ENCODE measurements at regions not wholly inside any gene's neighbourhood (a gene's known extent, or its start where the extent isn't known, plus 50 kb on each side); places are given as distances from the start of the nearest gene placed in this dataset.

DNA sequence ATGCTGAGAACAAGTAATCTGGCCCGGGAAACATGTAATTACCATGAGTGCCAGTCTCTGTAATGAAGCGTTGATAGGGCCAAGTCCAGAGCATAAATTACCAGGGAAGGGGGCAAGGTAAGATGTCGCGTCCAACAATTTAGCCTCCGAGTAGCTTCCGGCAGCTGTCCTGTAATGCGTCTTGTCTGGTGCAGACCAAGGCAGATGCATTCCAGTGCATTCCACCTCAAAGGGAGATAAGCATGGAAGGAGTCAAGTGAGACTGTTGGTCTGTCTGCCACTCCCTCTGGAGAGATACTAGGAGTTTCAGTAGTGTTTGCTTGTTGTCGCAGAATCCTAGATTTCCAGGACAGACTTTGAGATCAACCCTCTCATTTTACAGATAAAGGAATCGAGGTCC, 218.3 kb downstream of the AACS start:
- no peaks in the 10 kb centered on the region for H3K27me3 ChIP-seq (ENCODE audit: insufficient read depth)
- no peak overlapping the region for H3K4me3 ChIP-seq
- H4K20me1 ChIP-seq (replicated peaks; ENCODE audit: insufficient read depth) = peaks cover 3% of the 10 kb centered on the region
- H3K27ac ChIP-seq (ENCODE audit: low read depth) = no peak overlapping the region
- H3K79me2 ChIP-seq (replicated peaks; ENCODE audit: insufficient read depth) = peaks cover 18% of the 10 kb centered on the region
- Mint-ChIP-seq H3K4me3 (no peak overlapping the region), H3K36me3 (ENCODE audit: low read depth) (peaks cover 35% of the 10 kb centered on the region), H3K27me3 (ENCODE audit: insufficient read depth, low read depth, poor library complexity) (peaks cover 9% of the 10 kb centered on the region), H3K27ac (no peak overlapping the region; the same call in 1 of the 2 replicates), H3K4me1 (peaks cover 43% of the 10 kb centered on the region), H3K9me3 (no peaks in the 10 kb centered on the region; the same call in 2 of the 3 replicates)
- H3K4me1 ChIP-seq (ENCODE audit: insufficient read depth) = peaks cover 9% of the 10 kb centered on the region
- no peak for ATAC-seq
- H3K4me2 ChIP-seq = no peak overlapping the region
- H3K36me3 ChIP-seq (ENCODE audit: insufficient read depth) = no peaks in the 10 kb centered on the region
- DNase-seq (ENCODE audit: low spot score) = no peak
- H3K9me2 ChIP-seq (ENCODE audit: insufficient read depth) = no peaks in the 10 kb centered on the region
- TF ChIP-seq, protein P1, sequence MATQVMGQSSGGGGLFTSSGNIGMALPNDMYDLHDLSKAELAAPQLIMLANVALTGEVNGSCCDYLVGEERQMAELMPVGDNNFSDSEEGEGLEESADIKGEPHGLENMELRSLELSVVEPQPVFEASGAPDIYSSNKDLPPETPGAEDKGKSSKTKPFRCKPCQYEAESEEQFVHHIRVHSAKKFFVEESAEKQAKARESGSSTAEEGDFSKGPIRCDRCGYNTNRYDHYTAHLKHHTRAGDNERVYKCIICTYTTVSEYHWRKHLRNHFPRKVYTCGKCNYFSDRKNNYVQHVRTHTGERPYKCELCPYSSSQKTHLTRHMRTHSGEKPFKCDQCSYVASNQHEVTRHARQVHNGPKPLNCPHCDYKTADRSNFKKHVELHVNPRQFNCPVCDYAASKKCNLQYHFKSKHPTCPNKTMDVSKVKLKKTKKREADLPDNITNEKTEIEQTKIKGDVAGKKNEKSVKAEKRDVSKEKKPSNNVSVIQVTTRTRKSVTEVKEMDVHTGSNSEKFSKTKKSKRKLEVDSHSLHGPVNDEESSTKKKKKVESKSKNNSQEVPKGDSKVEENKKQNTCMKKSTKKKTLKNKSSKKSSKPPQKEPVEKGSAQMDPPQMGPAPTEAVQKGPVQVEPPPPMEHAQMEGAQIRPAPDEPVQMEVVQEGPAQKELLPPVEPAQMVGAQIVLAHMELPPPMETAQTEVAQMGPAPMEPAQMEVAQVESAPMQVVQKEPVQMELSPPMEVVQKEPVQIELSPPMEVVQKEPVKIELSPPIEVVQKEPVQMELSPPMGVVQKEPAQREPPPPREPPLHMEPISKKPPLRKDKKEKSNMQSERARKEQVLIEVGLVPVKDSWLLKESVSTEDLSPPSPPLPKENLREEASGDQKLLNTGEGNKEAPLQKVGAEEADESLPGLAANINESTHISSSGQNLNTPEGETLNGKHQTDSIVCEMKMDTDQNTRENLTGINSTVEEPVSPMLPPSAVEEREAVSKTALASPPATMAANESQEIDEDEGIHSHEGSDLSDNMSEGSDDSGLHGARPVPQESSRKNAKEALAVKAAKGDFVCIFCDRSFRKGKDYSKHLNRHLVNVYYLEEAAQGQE (IDR thresholded peaks at IDR 0.05; ENCODE audit: unreplicated experiment) = no peak
- no peak for TF ChIP-seq NANOG (IDR thresholded peaks at IDR 0.05; ENCODE audit: borderline replicate concordance)
- no peak for TF ChIP-seq ZNF114 (CRISPR knock-in tag; IDR thresholded peaks at IDR 0.05)
- TF ChIP-seq, protein P2, sequence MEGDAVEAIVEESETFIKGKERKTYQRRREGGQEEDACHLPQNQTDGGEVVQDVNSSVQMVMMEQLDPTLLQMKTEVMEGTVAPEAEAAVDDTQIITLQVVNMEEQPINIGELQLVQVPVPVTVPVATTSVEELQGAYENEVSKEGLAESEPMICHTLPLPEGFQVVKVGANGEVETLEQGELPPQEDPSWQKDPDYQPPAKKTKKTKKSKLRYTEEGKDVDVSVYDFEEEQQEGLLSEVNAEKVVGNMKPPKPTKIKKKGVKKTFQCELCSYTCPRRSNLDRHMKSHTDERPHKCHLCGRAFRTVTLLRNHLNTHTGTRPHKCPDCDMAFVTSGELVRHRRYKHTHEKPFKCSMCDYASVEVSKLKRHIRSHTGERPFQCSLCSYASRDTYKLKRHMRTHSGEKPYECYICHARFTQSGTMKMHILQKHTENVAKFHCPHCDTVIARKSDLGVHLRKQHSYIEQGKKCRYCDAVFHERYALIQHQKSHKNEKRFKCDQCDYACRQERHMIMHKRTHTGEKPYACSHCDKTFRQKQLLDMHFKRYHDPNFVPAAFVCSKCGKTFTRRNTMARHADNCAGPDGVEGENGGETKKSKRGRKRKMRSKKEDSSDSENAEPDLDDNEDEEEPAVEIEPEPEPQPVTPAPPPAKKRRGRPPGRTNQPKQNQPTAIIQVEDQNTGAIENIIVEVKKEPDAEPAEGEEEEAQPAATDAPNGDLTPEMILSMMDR (conservative IDR thresholded peaks at IDR 0.05; ENCODE audit: low read depth in 2 of 2) = no peak
- TF ChIP-seq, protein P3, sequence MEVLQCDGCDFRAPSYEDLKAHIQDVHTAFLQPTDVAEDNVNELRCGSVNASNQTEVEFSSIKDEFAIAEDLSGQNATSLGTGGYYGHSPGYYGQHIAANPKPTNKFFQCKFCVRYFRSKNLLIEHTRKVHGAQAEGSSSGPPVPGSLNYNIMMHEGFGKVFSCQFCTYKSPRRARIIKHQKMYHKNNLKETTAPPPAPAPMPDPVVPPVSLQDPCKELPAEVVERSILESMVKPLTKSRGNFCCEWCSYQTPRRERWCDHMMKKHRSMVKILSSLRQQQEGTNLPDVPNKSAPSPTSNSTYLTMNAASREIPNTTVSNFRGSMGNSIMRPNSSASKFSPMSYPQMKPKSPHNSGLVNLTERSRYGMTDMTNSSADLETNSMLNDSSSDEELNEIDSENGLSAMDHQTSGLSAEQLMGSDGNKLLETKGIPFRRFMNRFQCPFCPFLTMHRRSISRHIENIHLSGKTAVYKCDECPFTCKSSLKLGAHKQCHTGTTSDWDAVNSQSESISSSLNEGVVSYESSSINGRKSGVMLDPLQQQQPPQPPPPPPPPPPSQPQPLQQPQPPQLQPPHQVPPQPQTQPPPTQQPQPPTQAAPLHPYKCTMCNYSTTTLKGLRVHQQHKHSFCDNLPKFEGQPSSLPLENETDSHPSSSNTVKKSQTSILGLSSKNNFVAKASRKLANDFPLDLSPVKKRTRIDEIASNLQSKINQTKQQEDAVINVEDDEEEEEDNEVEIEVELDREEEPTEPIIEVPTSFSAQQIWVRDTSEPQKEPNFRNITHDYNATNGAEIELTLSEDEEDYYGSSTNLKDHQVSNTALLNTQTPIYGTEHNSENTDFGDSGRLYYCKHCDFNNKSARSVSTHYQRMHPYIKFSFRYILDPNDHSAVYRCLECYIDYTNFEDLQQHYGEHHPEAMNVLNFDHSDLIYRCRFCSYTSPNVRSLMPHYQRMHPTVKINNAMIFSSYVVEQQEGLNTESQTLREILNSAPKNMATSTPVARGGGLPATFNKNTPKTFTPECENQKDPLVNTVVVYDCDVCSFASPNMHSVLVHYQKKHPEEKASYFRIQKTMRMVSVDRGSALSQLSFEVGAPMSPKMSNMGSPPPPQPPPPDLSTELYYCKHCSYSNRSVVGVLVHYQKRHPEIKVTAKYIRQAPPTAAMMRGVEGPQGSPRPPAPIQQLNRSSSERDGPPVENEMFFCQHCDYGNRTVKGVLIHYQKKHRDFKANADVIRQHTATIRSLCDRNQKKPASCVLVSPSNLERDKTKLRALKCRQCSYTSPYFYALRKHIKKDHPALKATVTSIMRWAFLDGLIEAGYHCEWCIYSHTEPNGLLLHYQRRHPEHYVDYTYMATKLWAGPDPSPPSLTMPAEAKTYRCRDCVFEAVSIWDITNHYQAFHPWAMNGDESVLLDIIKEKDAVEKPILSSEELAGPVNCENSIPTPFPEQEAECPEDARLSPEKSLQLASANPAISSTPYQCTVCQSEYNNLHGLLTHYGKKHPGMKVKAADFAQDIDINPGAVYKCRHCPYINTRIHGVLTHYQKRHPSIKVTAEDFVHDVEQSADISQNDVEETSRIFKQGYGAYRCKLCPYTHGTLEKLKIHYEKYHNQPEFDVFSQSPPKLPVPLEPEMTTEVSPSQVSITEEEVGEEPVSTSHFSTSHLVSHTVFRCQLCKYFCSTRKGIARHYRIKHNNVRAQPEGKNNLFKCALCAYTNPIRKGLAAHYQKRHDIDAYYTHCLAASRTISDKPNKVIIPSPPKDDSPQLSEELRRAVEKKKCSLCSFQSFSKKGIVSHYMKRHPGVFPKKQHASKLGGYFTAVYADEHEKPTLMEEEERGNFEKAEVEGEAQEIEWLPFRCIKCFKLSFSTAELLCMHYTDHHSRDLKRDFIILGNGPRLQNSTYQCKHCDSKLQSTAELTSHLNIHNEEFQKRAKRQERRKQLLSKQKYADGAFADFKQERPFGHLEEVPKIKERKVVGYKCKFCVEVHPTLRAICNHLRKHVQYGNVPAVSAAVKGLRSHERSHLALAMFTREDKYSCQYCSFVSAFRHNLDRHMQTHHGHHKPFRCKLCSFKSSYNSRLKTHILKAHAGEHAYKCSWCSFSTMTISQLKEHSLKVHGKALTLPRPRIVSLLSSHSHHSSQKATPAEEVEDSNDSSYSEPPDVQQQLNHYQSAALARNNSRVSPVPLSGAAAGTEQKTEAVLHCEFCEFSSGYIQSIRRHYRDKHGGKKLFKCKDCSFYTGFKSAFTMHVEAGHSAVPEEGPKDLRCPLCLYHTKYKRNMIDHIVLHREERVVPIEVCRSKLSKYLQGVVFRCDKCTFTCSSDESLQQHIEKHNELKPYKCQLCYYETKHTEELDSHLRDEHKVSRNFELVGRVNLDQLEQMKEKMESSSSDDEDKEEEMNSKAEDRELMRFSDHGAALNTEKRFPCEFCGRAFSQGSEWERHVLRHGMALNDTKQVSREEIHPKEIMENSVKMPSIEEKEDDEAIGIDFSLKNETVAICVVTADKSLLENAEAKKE (CRISPR knock-in tag; IDR thresholded peaks at IDR 0.05) = no peak
- no peak for TF ChIP-seq JUNB (IDR thresholded peaks at IDR 0.05; ENCODE audit: unreplicated experiment)
- TF ChIP-seq CREB1 (CRISPR knock-in tag; IDR thresholded peaks at IDR 0.05; ENCODE audit: low read depth) = no peak
- TF ChIP-seq STAT1 (IDR thresholded peaks at IDR 0.05; ENCODE audit: unreplicated experiment) = no peak
- TF ChIP-seq EZH2phosphoT487 (IDR thresholded peaks at IDR 0.05; ENCODE audit: unreplicated experiment) = no peak
- TF ChIP-seq EZH2 (IDR thresholded peaks at IDR 0.05; ENCODE audit: low read depth, unreplicated experiment) = no peak
- TF ChIP-seq, protein P4, sequence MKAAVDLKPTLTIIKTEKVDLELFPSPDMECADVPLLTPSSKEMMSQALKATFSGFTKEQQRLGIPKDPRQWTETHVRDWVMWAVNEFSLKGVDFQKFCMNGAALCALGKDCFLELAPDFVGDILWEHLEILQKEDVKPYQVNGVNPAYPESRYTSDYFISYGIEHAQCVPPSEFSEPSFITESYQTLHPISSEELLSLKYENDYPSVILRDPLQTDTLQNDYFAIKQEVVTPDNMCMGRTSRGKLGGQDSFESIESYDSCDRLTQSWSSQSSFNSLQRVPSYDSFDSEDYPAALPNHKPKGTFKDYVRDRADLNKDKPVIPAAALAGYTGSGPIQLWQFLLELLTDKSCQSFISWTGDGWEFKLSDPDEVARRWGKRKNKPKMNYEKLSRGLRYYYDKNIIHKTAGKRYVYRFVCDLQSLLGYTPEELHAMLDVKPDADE (IDR thresholded peaks at IDR 0.05) = no peak
- no peak for TF ChIP-seq POLR2AphosphoS5 (IDR thresholded peaks at IDR 0.05; ENCODE audit: low read depth)
- TF ChIP-seq ZNF331 (CRISPR knock-in tag; IDR thresholded peaks at IDR 0.05; ENCODE audit: low read depth) = no peak
- no peak overlapping the region for H2AFZ ChIP-seq
- peaks cover 8% of the 10 kb centered on the region; the same call in 1 of the 2 replicates for H3F3A ChIP-seq (replicated peaks; ENCODE audit: low read depth)
